Right cardiac atrium (tissue), 5 donors: ENCODE measurements at regions not wholly inside any gene's neighbourhood (a gene's known extent, or its start where the extent isn't known, plus 50 kb on each side); places are given as distances from the start of the nearest gene placed in this dataset.

Experiments used
- ATAC-seq, 2 donors: fragments of 200-7000 bp; cut with Tn5 transposase; one replicate each; pipeline versions ENCODE4 v1.8.0 to v1.9.1; 2020; ENCODE audit warnings: moderate library complexity in 2 of 2, mild to moderate bottlenecking in 1 of 2
- DNase-seq, 3 donors: peaks; one replicate each; pipeline ENCODE4 v3.0.0-alpha.2; 2020
- H3K27ac ChIP-seq: one replicate; pipeline ENCODE4 v1.5.1; 2013; ENCODE audit warnings: mild to moderate bottlenecking, low read length, control low read depth, moderate library complexity
- H3K27me3 ChIP-seq: one replicate; pipeline ENCODE4 v1.6.1; 2013; ENCODE audit not compliant: control insufficient read depth, insufficient read depth
- H3K4me1 ChIP-seq: one replicate; pipeline ENCODE4 v1.6.1; 2013; ENCODE audit warnings: low read length; ENCODE audit not compliant: control insufficient read depth, insufficient read depth
- H3K4me3 ChIP-seq: one replicate; pipeline ENCODE4 v1.5.1; 2013; ENCODE audit warnings: low read length, control low read depth
- H3K9me3 ChIP-seq: one replicate; pipeline ENCODE4 v1.6.1; 2013; ENCODE audit warnings: low read length; ENCODE audit not compliant: control insufficient read depth
- WGBS: extraction: QIAGEN DNeasy Blood & Tissue Kit; methylation state at CpG from one replicate; pipeline ENCODE4 v1.1.7; 2013; 5-methylcytosine and 5-hydroxymethylcytosine counted together
- intact Hi-C, 4 donors: fragments of 100-400 bp; cut with DNase I; formaldehyde crosslinking; loops; one replicate each; pipeline versions ENCODE4 v1.11.0 to v1.14.0; 2022 to 2023
- donor health status: healthy with polysubstance abuse.
- donor health status: DM: no; HTN: yes; CAD: no.
- donor health status: DM: no; HTN: no; CAD: no.
- donor health status: DM: no; HTN: yes; CAD: no; lungs with severe emphysema.
- donor health status: DM: yes; HTN: yes; CAD: no.

DNA sequence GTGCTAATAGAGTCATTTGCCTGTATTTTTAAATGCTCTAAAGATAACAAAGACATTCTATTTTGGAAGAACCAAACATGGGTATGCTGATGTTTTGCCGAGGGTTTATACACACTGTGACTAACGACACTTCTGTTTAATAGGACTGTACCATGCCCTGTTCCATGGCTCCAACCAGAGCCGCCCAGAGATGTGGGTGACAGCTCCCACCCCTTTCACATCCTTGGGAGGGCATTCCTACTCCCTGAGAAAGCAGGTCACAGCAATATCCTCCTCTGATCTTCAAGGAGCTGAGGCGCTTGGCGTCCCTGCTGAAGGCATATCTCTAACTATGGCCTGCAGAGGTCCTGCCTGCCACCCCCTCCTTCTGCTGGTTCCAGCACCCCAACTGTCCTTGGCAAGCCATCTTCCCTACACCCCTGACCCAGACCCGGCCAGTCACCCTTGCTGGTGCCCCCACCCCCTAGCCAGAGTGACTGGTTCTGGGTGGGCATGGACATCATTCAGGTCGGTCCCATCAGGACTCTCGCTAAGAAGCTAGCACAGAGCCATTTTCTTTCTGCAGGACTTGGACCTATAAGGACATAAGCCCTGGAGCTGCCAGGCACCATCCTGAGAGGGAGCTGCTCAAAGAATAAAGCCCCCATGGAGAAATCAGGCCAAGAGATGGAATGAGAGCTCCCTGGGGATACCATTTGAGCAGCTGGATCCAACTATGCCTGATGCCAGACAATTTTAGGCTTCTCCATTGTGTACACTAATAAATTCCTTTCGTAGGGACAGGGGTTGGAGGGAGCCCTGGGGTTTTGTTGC lies 381.3 kb downstream of the CTTN start:
- H3K4me3 ChIP-seq = no peak overlapping the region
- H3K9me3 ChIP-seq = no peaks in the 10 kb centered on the region
- H3K27ac ChIP-seq = no peak overlapping the region
- 84% methylated on average over 9 of the region's 9 CpGs for WGBS
- DNase-seq = no peak
- H3K4me1 ChIP-seq = no peaks in the 10 kb centered on the region
- intact Hi-C loops = no loop called here
- ATAC-seq = no peak
- no peaks in the 10 kb centered on the region for H3K27me3 ChIP-seq

- Histone ChIP-seq H3K4me1 (no peaks in the 10 kb centered on the region), H3K27ac (no peak overlapping the region), H3K27me3 (no peaks in the 10 kb centered on the region), H3K9me3 (no peaks in the 10 kb centered on the region), H3K4me3 (no peak overlapping the region)
- intact Hi-C loops = no loop called here
- no peak for DNase-seq
- WGBS = 66% methylated on average over 1 of the region's 1 CpG
- ATAC-seq = no peak
These were observed 381.9 kb downstream of the CTTN start for GRCh38 chr11:70780246-70780535.

DNA sequence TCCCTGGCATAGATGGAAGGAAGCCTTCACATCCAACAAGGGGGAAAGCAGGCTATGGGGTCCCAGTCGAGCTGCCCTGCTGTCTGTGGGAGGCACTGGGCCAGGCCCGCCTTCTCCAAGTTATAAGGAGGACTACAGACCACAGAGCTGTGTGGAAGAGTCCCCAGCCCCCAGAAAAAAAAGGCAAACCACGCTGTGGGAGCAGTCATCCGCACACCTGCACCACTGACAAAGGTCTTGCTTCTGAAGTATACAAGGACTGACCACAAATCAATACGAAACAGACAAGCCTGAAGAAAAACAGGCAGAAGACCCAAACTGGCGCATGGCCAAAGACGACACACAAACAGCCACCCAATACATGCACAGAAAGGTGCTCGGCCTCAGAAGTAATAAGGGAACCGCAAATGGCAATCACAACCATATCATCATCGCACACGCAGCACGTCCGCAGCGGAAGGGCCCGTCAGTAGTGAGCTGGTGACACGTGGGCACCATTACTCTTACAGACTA lies 384.1 kb downstream of the CTTN start:
- H3K27ac ChIP-seq = no peak overlapping the region
- H3K4me1 ChIP-seq = no peaks in the 10 kb centered on the region
- H3K9me3 ChIP-seq = no peaks in the 10 kb centered on the region
- no peaks in the 10 kb centered on the region for H3K27me3 ChIP-seq
- H3K4me3 ChIP-seq = no peak overlapping the region
- WGBS = 73% methylated on average over 16 of the region's 16 CpGs
- DNase-seq = no peak
- intact Hi-C loops = no loop called here
- ATAC-seq = no peak

GRCh38 chr11:70783356-70783755 lies 385.0 kb downstream of the CTTN start:
- H3K4me1 ChIP-seq = no peaks in the 10 kb centered on the region
- no peaks in the 10 kb centered on the region for H3K9me3 ChIP-seq
- ATAC-seq = no peak
- DNase-seq = no peak
- H3K27ac ChIP-seq = no peak overlapping the region
- no peaks in the 10 kb centered on the region for H3K27me3 ChIP-seq
- WGBS = 52% methylated on average over 11 of the region's 11 CpGs
- H3K4me3 ChIP-seq = no peak overlapping the region
- intact Hi-C loops = no loop called here

- 89% methylated on average over 7 of the region's 7 CpGs for WGBS
- H3K27me3 ChIP-seq = no peaks in the 10 kb centered on the region
- H3K9me3 ChIP-seq = no peaks in the 10 kb centered on the region
- intact Hi-C loops = no loop called here
- DNase-seq = no peak
- ATAC-seq = no peak
- H3K4me1 ChIP-seq = no peaks in the 10 kb centered on the region
- H3K4me3 ChIP-seq = no peak overlapping the region
- H3K27ac ChIP-seq = no peak overlapping the region
These were observed 385.5 kb downstream of the CTTN start for GRCh38 chr11:70783821-70784220.

DNA sequence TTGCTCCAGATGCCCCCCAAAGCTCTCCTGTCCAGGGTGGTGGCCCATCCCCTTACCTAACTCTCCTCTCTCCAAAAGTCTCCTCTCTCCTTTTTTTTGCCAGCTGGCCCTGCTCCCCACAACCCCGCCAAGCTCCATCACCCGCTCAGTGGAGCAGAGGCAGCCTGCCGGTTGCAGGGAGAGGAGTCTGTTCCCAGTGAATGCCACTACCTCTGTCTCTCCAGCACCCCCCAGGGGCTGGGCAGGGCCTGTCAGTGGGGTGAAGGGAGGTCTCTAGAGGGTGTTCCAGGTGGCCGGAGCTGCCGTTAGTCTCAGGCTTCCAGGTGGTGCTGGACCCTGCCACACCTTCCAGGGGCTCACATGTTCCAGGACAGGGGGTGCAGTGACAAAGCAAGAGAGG lies 387.0 kb downstream of the CTTN start:
- ATAC-seq (no peak), DNase-seq (no peak)
- H3K4me3 ChIP-seq = no peak overlapping the region
- WGBS = 83% methylated on average over 5 of the region's 5 CpGs
- intact Hi-C loops = no loop called here
- H3K27me3 ChIP-seq = no peaks in the 10 kb centered on the region
- H3K27ac ChIP-seq = no peak overlapping the region
- no peaks in the 10 kb centered on the region for H3K4me1 ChIP-seq
- H3K9me3 ChIP-seq = no peaks in the 10 kb centered on the region

DNA sequence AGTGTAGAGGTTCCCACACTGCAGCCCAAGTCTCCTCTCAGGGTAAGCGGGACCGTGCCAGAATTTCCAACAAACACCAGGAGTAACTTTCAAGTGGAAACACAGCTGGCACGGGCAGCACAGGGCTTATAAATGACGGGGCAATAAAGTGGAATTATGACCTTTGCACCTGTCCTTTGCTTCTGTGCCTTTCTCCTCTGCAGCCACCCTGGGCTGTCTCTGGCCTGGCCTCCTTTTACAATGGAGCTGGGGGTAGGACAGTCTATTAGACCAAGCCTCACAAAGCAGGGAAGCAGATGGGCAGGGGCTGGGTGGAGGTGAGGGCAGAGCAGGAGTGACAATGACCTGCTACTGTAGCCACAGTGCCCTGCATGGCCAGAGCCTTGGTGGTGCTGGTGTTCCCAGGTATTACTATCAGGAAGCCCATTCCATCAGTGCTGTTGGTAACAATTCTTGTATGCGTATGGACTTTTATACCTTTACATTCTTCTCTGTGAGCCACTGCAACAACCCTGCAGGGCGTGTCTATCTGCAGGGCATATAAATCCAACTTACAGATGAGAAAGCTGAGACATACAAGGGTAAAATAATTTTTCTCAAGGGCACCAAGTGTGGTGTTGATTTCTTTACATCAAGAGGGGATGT lies 387.8 kb downstream of the CTTN start:
- Histone ChIP-seq H3K4me3 (no peak overlapping the region), H3K27ac (no peak overlapping the region), H3K4me1 (no peaks in the 10 kb centered on the region), H3K9me3 (no peaks in the 10 kb centered on the region), H3K27me3 (no peaks in the 10 kb centered on the region)
- WGBS = 86% methylated on average over 6 of the region's 6 CpGs
- ATAC-seq (no peak), DNase-seq (no peak)
- intact Hi-C loops = no loop called here

DNA sequence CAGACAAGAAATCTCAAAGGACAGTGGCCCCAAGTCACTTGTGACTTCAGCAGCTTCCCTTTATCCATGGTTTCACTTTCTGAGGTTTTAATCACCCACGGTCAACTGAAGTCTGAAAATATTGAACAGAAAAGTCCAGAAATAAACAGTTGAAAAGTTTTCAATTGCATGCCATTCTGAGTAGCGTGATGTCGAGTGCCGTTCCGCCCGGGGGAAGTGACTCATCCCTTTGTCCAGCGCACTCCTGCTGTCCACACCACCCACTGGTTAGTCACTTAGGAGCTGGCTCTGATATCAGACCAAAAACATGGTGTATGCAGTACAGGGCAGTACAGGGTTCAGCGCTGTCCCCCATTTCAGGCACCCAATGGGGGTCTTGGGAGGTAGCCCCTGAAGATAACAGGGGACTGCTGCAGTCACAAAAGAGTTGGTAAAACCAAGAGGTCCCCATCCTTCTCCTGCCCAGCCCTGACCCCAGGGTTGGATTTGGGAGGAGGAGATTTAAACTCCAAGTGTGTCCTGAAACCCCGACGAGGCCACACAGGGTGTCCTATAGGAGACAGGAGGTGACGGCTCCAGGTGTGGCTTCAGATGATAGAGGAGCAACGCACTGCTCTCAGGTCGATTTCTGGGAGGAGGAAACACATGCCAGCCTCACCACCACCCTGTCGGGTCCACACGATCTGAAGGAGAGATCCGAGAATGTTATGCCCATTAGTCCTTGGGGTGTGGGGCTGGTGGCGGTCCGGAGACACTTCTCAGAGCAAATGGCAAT lies 390.1 kb downstream of the CTTN start:
- no peaks in the 10 kb centered on the region for H3K4me1 ChIP-seq

DNA sequence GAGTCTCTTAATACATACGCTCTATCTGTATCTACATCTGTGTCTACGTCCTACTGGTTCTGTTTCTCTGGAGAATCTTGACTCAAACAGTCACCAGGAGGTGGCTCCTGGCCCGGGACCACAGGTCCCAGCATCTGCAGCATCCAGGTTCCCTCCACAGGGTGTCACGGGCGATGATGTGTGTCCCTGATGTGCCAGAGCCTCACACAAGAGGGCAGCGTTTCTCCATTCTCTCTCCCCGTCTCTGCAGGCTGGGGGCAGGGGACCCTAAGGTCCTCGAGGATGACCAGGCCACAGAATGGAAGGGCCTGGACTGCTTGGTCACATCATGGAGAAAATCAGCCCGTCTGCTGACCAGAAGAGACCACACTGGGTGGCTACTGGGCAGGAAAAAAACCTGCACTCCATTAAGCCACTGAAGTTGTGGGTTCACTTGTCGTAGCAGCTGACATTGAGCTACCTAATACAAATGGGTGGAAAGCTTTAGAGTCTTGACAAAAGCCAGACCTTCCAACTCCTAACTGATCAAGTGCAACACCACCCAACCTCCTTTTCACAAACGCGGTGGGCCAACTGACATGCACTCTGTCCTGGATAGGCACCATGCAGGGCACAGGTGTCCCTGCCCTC lies 392.5 kb downstream of the CTTN start:
- Histone ChIP-seq H3K9me3 (peaks cover 3% of the 10 kb centered on the region), H3K4me3 (no peak overlapping the region), H3K27ac (no peak overlapping the region), H3K27me3 (no peaks in the 10 kb centered on the region), H3K4me1 (no peaks in the 10 kb centered on the region)
- DNase-seq = no peak
- intact Hi-C loops = no loop called here
- no peak for ATAC-seq
- WGBS = 65% methylated on average over 12 of the region's 12 CpGs

More for the DNA sequence above, 390.1 kb downstream of the CTTN start:
- ATAC-seq (peak in 1 of 2 donors; percentile 34), DNase-seq (no peak)
- no peak overlapping the region for H3K27ac ChIP-seq
- peaks cover 2% of the 10 kb centered on the region for H3K9me3 ChIP-seq
- no peaks in the 10 kb centered on the region for H3K27me3 ChIP-seq
- intact Hi-C loops = no loop called here
- WGBS = 75% methylated on average over 18 of the region's 18 CpGs
- H3K4me3 ChIP-seq = no peak overlapping the region

- no peak for ATAC-seq
- no peak for DNase-seq
- 69% methylated on average over 8 of the region's 8 CpGs for WGBS
- Histone ChIP-seq H3K4me3 (no peak overlapping the region), H3K4me1 (no peaks in the 10 kb centered on the region), H3K27me3 (no peaks in the 10 kb centered on the region), H3K9me3 (peaks cover 1% of the 10 kb centered on the region), H3K27ac (no peak overlapping the region)
- intact Hi-C loops = no loop called here
These were observed 398.4 kb downstream of the CTTN start for GRCh38 chr11:70796648-70797227.
